HEK293T (cell line): ENCODE measurements at regions not wholly inside any gene's neighbourhood (a gene's known extent, or its start where the extent isn't known, plus 50 kb on each side); places are given as distances from the start of the nearest gene placed in this dataset.

Experiments
- ARNT ChIP-seq: fragments of 450-650 bp; IDR thresholded peaks from 2 replicates; pipeline ENCODE4 v1.6.1; 2017; ENCODE audit warnings: mild to moderate bottlenecking
- BHLHE40 ChIP-seq: fragments of 450-650 bp; IDR thresholded peaks from 2 replicates; pipeline ENCODE4 v1.6.1; 2016; ENCODE audit warnings: mild to moderate bottlenecking, moderate library complexity, borderline replicate concordance
- ELF4 ChIP-seq: fragments of 450-650 bp; IDR thresholded peaks from 2 replicates; pipeline ENCODE4 v1.6.1; 2017; ENCODE audit warnings: antibody characterized with exemption
- FOXA1 ChIP-seq: fragments of 450-650 bp; IDR thresholded peaks from 2 replicates; pipeline ENCODE4 v1.6.1; 2016; ENCODE audit warnings: mild to moderate bottlenecking
- FOXK2 ChIP-seq: fragments of 450-650 bp; IDR thresholded peaks from 2 replicates; pipeline ENCODE4 v1.6.1; 2016; ENCODE audit warnings: mild to moderate bottlenecking
- HDGF ChIP-seq: fragments of 450-650 bp; IDR thresholded peaks from 2 replicates; pipeline ENCODE4 v1.6.1; 2017; ENCODE audit warnings: antibody characterized with exemption, borderline replicate concordance
- SP1 ChIP-seq: fragments of 450-650 bp; IDR thresholded peaks from 2 replicates; pipeline ENCODE4 v1.6.1; 2017

GRCh38 chr3:72112435-72112834 is 327.5 kb upstream of the PROK2 start:
- TF ChIP-seq ARNT (no peak), ELF4 (no peak), BHLHE40 (no peak), FOXA1 (no peak), HDGF (no peak), FOXK2 (no peak), SP1 (no peak)
